ENCODE measurements at regions not wholly inside any gene's neighbourhood (a gene's known extent, or its start where the extent isn't known, plus 50 kb on each side); places are given as distances from the start of the nearest gene placed in this dataset.

DNA sequence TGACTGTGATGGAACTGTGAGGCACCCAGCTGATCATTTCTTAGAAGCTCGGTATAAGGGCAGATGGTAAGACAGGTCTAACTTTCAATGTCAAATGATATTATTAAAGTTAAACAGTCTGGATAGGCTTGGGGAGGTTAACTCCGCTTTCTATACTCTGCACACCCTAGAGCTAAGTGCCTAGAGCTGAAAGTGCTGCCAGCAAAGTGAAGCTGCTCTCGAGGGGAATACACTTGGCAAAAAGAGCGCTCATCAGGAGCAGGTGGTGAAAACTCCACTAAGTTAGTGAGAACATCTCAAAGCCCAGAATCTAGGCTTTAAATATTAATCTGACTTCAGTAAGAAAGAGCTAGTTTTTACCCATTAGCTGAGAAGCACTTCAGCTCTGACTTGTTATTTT, 349.6 kb upstream of the SLC30A5 start (continued):
- TF ChIP-seq ZNF157 (tag by site-specific recombination; IDR thresholded peaks at IDR 0.05): no peak

DNA sequence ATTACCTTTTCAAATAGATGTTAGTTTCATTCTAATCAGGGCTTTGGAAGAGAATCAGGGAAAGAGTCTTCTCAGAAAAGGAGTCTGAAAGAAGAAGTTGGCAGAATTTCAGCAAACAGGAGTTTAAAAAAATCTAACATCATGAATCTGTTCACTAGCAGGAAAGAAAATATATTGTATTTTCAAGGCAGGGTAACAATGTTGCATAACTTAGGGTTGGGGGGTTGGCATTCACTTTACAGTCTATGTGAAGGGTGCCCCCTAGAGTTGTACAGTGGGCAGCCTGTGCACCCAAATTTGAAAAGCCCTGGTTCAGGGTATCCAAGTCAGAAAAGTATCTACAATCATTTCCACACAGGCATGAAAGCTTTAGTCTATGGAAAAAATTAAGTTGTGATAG, 348.4 kb upstream of the SLC30A5 start:
- H3K4me3 ChIP-seq (ENCODE audit: low read depth, low read length): no peak overlapping the region
- no peak overlapping the region for H3K27ac ChIP-seq (ENCODE audit: extremely low read depth, low read depth, low read length)
- ChIA-PET POLR2A (no interaction called here), CTCF (interaction anchor here (0.6 to 1.6 kb wide), 3 partner anchors 84 to 1946 kb away, joined by 3 to 4 read pairs (median 4); no protein-coding TSS in a partner anchor)
- TF ChIP-seq KLF8 (tag by site-specific recombination; IDR thresholded peaks at IDR 0.05) (no peak), ZNF654 (tag by site-specific recombination; IDR thresholded peaks at IDR 0.05; ENCODE audit: low read depth) (peak; percentile 18; the same call in 1 of the 2 replicates)
- H3K36me3 ChIP-seq (ENCODE audit: control insufficient read depth in 2 of 2, insufficient read depth in 1 of 2, low read length in 2 of 2): no peaks in the 10 kb centered on the region
- no peaks in the 10 kb centered on the region for H3K4me1 ChIP-seq (ENCODE audit: control insufficient read depth, insufficient read depth, low read length)
- no peaks in the 10 kb centered on the region for H3K9me3 ChIP-seq (ENCODE audit: control insufficient read depth, insufficient read depth, low read depth, low read length)

DNA sequence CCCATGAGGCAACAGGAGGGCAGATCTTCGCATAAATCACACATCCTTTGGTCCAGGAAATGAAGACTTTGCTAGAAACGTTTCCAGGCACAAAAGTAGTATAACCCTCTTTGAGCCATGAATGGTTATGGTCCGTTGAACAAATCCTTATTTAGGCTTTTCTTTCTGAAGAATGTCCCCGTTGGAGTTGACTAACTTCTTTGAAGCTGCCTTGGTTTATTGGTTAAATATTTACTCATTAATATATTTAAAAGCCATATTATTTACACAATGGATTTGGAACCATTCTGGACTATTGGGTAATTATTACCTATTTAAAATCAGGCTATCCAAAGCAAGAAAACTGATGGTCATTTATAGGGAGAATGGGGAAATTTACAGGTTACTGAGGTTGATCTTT, 347.6 kb upstream of the SLC30A5 start:
- Histone ChIP-seq H3K9me3 (ENCODE audit: control insufficient read depth, insufficient read depth, low read depth, low read length) (no peaks in the 10 kb centered on the region), H3K27ac (ENCODE audit: extremely low read depth, low read depth, low read length) (no peak overlapping the region), H3K4me1 (ENCODE audit: control insufficient read depth, insufficient read depth, low read length) (no peaks in the 10 kb centered on the region), H3K36me3 (ENCODE audit: control insufficient read depth in 2 of 2, insufficient read depth in 1 of 2, low read length in 2 of 2) (no peaks in the 10 kb centered on the region), H3K4me3 (ENCODE audit: low read depth, low read length) (no peak overlapping the region)
- no peak for TF ChIP-seq YY2 (tag by site-specific recombination; IDR thresholded peaks at IDR 0.05)
- TF ChIP-seq ZNF501 (tag by site-specific recombination; IDR thresholded peaks at IDR 0.05): no peak
- no peak for TF ChIP-seq ZSCAN30 (tag by site-specific recombination; IDR thresholded peaks at IDR 0.05)
- TF ChIP-seq, protein P1, sequence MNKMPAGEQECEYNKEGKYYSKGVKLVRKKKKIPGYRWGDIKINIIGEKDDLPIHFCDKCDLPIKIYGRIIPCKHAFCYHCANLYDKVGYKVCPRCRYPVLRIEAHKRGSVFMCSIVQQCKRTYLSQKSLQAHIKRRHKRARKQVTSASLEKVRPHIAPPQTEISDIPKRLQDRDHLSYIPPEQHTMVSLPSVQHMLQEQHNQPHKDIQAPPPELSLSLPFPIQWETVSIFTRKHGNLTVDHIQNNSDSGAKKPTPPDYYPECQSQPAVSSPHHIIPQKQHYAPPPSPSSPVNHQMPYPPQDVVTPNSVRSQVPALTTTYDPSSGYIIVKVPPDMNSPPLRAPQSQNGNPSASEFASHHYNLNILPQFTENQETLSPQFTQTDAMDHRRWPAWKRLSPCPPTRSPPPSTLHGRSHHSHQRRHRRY (tag by site-specific recombination; IDR thresholded peaks at IDR 0.05): no peak
- TF ChIP-seq, protein P2, sequence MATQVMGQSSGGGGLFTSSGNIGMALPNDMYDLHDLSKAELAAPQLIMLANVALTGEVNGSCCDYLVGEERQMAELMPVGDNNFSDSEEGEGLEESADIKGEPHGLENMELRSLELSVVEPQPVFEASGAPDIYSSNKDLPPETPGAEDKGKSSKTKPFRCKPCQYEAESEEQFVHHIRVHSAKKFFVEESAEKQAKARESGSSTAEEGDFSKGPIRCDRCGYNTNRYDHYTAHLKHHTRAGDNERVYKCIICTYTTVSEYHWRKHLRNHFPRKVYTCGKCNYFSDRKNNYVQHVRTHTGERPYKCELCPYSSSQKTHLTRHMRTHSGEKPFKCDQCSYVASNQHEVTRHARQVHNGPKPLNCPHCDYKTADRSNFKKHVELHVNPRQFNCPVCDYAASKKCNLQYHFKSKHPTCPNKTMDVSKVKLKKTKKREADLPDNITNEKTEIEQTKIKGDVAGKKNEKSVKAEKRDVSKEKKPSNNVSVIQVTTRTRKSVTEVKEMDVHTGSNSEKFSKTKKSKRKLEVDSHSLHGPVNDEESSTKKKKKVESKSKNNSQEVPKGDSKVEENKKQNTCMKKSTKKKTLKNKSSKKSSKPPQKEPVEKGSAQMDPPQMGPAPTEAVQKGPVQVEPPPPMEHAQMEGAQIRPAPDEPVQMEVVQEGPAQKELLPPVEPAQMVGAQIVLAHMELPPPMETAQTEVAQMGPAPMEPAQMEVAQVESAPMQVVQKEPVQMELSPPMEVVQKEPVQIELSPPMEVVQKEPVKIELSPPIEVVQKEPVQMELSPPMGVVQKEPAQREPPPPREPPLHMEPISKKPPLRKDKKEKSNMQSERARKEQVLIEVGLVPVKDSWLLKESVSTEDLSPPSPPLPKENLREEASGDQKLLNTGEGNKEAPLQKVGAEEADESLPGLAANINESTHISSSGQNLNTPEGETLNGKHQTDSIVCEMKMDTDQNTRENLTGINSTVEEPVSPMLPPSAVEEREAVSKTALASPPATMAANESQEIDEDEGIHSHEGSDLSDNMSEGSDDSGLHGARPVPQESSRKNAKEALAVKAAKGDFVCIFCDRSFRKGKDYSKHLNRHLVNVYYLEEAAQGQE (tag by site-specific recombination; IDR thresholded peaks at IDR 0.05): no peak
- POLR2A ChIA-PET: no interaction called here
- CTCF ChIA-PET: interaction anchor here (0.6 to 1.6 kb wide), 4 partner anchors 28 to 1947 kb away, joined by 3 to 4 read pairs (median 4); no protein-coding TSS in a partner anchor

DNA sequence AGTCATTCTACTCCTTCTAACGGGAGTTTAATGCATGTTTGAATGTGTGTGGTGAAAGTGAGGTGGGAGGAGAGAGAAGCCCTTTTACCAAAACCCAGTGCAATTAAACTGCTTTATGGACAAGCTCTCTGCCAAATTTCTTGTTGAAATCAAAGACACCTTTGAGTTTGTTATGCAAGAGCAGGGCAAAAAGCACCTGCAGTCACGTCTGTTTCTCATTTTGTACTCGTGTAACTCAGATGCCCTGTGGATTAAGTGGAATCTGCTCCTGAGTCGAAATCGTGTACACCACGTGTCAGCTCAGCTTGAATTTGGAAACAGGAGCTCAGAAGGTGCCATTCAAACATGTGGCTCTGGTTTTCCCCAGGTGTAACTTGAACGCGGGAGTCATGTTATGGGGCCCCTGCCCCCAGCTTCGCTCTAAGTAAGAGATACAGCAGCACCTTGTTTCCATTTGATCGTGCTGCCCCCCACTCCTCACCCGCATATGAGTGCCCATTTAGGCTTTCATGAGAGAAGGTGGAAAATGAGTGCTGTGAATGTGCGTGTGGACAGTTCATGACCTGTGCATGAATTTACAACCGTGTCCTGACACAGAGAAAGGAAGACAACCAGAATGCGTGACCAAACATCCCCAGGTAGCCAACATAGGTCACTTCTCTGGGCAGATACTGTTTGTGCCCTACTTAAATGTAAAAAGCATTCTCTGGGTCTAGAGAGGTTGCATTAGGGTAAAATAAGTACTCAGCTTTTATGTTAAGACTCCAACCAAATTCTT, 347.0 kb upstream of the SLC30A5 start:
- Histone ChIP-seq H3K36me3 (ENCODE audit: control insufficient read depth in 2 of 2, insufficient read depth in 1 of 2, low read length in 2 of 2) (no peaks in the 10 kb centered on the region), H3K4me3 (ENCODE audit: low read depth, low read length) (no peak overlapping the region), H3K9me3 (ENCODE audit: control insufficient read depth, insufficient read depth, low read depth, low read length) (no peaks in the 10 kb centered on the region), H3K27ac (ENCODE audit: extremely low read depth, low read depth, low read length) (no peak overlapping the region), H3K4me1 (ENCODE audit: control insufficient read depth, insufficient read depth, low read length) (no peaks in the 10 kb centered on the region)
- ChIA-PET CTCF (interaction anchor here (0.6 to 1.6 kb wide), 6 partner anchors 22 to 459 kb away, joined by 3 to 4 read pairs (median 3); no protein-coding TSS in a partner anchor), POLR2A (no interaction called here)
- TF ChIP-seq, protein P3, sequence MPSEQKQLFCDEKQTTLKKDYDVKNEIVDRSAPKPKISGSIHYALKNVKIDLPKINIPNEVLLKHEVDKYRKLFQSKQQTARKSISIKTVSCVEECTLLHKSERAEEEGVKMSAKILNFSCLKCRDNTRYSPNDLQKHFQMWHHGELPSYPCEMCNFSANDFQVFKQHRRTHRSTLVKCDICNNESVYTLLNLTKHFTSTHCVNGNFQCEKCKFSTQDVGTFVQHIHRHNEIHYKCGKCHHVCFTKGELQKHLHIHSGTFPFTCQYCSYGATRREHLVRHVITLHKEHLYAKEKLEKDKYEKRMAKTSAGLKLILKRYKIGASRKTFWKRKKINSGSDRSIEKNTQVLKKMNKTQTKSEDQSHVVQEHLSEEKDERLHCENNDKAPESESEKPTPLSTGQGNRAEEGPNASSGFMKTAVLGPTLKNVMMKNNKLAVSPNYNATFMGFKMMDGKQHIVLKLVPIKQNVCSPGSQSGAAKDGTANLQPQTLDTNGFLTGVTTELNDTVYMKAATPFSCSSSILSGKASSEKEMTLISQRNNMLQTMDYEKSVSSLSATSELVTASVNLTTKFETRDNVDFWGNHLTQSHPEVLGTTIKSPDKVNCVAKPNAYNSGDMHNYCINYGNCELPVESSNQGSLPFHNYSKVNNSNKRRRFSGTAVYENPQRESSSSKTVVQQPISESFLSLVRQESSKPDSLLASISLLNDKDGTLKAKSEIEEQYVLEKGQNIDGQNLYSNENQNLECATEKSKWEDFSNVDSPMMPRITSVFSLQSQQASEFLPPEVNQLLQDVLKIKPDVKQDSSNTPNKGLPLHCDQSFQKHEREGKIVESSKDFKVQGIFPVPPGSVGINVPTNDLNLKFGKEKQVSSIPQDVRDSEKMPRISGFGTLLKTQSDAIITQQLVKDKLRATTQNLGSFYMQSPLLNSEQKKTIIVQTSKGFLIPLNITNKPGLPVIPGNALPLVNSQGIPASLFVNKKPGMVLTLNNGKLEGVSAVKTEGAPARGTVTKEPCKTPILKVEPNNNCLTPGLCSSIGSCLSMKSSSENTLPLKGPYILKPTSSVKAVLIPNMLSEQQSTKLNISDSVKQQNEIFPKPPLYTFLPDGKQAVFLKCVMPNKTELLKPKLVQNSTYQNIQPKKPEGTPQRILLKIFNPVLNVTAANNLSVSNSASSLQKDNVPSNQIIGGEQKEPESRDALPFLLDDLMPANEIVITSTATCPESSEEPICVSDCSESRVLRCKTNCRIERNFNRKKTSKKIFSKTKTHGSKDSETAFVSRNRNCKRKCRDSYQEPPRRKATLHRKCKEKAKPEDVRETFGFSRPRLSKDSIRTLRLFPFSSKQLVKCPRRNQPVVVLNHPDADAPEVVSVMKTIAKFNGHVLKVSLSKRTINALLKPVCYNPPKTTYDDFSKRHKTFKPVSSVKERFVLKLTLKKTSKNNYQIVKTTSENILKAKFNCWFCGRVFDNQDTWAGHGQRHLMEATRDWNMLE (tag by site-specific recombination; conservative IDR thresholded peaks at IDR 0.05; ENCODE audit: low read depth): no peak
- TF ChIP-seq ZNF701 (tag by site-specific recombination; IDR thresholded peaks at IDR 0.05) (no peak), OSR2 (tag by site-specific recombination; IDR thresholded peaks at IDR 0.05) (no peak), ZNF561 (tag by site-specific recombination; IDR thresholded peaks at IDR 0.05; ENCODE audit: borderline replicate concordance) (no peak), ZNF571 (tag by site-specific recombination; IDR thresholded peaks at IDR 0.05) (no peak), ZNF433 (tag by site-specific recombination; IDR thresholded peaks at IDR 0.05; ENCODE audit: low read depth) (no peak)
- TF ChIP-seq, protein P4, sequence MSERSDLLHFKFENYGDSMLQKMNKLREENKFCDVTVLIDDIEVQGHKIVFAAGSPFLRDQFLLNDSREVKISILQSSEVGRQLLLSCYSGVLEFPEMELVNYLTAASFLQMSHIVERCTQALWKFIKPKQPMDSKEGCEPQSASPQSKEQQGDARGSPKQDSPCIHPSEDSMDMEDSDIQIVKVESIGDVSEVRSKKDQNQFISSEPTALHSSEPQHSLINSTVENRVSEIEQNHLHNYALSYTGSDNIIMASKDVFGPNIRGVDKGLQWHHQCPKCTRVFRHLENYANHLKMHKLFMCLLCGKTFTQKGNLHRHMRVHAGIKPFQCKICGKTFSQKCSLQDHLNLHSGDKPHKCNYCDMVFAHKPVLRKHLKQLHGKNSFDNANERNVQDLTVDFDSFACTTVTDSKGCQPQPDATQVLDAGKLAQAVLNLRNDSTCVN (tag by site-specific recombination; optimal IDR thresholded peaks at IDR 0.05): no peak
- TF ChIP-seq, protein P5, sequence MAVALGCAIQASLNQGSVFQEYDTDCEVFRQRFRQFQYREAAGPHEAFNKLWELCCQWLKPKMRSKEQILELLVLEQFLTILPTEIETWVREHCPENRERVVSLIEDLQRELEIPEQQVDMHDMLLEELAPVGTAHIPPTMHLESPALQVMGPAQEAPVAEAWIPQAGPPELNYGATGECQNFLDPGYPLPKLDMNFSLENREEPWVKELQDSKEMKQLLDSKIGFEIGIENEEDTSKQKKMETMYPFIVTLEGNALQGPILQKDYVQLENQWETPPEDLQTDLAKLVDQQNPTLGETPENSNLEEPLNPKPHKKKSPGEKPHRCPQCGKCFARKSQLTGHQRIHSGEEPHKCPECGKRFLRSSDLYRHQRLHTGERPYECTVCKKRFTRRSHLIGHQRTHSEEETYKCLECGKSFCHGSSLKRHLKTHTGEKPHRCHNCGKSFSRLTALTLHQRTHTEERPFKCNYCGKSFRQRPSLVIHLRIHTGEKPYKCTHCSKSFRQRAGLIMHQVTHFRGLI (tag by site-specific recombination; IDR thresholded peaks at IDR 0.05): no peak
